ENCODE measurements at regions not wholly inside any gene's neighbourhood (a gene's known extent, or its start where the extent isn't known, plus 50 kb on each side); places are given as distances from the start of the nearest gene placed in this dataset.

GRCh38 chr13:57918086-57918485, 286.5 kb downstream of the PCDH17 start:
- no peak for DNase-seq

- DNase-seq: no peak
Observed at GRCh38 chr13:57918913-57919312, 287.4 kb downstream of the PCDH17 start.

GRCh38 chr13:57925250-57925649, 293.7 kb downstream of the PCDH17 start:
- no peak for DNase-seq

GRCh38 chr13:57925751-57926150, 294.2 kb downstream of the PCDH17 start:
- no peak for DNase-seq

- peak; percentile 10 for DNase-seq
Observed at GRCh38 chr13:57932061-57932460, 300.5 kb downstream of the PCDH17 start.

- no peak for DNase-seq
Observed at GRCh38 chr13:57933606-57934005, 302.1 kb downstream of the PCDH17 start.

GRCh38 chr13:57935965-57936364, 304.4 kb downstream of the PCDH17 start:
- DNase-seq: no peak

GRCh38 chr13:57946361-57946760, 314.8 kb downstream of the PCDH17 start:
- no peak for DNase-seq

GRCh38 chr13:57948884-57949283, 317.3 kb downstream of the PCDH17 start:
- no peak for DNase-seq

GRCh38 chr13:57969951-57970350, 338.4 kb downstream of the PCDH17 start:
- no peak for DNase-seq

GRCh38 chr13:57970404-57970803, 338.9 kb downstream of the PCDH17 start:
- no peak for DNase-seq

GRCh38 chr13:57982782-57983181, 351.2 kb downstream of the PCDH17 start:
- no peak for DNase-seq

GRCh38 chr13:57988276-57988675, 356.7 kb downstream of the PCDH17 start:
- no peak for DNase-seq

- no peak for DNase-seq
Observed at GRCh38 chr13:57991041-57991440, 359.5 kb downstream of the PCDH17 start.

GRCh38 chr13:57992416-57992815, 360.9 kb downstream of the PCDH17 start:
- DNase-seq: no peak

GRCh38 chr13:57996717-57997116, 365.2 kb downstream of the PCDH17 start:
- no peak for DNase-seq

GRCh38 chr13:58004751-58005150, 373.2 kb downstream of the PCDH17 start:
- peak; percentile 68 for DNase-seq

- DNase-seq: no peak
Observed at GRCh38 chr13:58018020-58018419, 386.5 kb downstream of the PCDH17 start.

GRCh38 chr13:58018865-58019264, 387.3 kb downstream of the PCDH17 start:
- DNase-seq: no peak

- no peak for DNase-seq
Observed at GRCh38 chr13:58024103-58024502, 392.6 kb downstream of the PCDH17 start.

- DNase-seq: no peak
Observed at GRCh38 chr13:58025821-58026220, 394.3 kb downstream of the PCDH17 start.

GRCh38 chr13:58032676-58033460, 401.3 kb downstream of the PCDH17 start:
- no peak for DNase-seq

- DNase-seq: no peak
Observed at GRCh38 chr13:58043971-58044370, 412.4 kb downstream of the PCDH17 start.

- DNase-seq: no peak
Observed at GRCh38 chr13:58048670-58049069, 417.1 kb downstream of the PCDH17 start.

GRCh38 chr13:58051396-58051795, 419.9 kb downstream of the PCDH17 start:
- DNase-seq: no peak
